NCI-H2227 treated with DMSO at 0.1 percent for 48 hours (cell line): ENCODE measurements at regions not wholly inside any gene's neighbourhood (a gene's known extent, or its start where the extent isn't known, plus 50 kb on each side); places are given as distances from the start of the nearest gene placed in this dataset.
"Not testable (repeated sequence)": the region's sequence is repeated elsewhere in the genome, so short reads cannot be mapped to it uniquely, and the experiment has no call there.

ENCODE experiments used
- DNase-seq: peaks from one replicate; lab custom pipeline; 2025; lab: John Stamatoyannopoulos, UW

DNA sequence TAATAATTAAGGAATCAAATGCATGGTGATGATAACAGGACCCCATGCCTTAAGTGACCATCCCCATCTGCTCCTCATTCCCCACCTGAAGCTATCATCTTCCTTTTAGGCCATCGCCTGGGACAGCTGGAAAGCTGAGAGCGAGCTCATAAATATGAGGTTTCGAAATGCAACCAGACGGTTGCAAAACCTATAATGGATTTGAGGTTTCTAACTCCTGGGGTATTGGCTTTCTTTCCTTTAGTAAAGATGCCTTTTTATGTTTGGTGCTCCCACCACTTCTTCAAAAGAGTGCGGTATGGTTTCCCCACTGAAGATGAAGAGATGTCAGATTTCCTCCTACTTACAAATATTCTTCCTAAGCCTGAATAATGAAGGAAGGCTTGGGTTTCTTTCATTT is 1589.5 kb upstream of the PIK3C3 start:
- DNase-seq, result no peak

DNA sequence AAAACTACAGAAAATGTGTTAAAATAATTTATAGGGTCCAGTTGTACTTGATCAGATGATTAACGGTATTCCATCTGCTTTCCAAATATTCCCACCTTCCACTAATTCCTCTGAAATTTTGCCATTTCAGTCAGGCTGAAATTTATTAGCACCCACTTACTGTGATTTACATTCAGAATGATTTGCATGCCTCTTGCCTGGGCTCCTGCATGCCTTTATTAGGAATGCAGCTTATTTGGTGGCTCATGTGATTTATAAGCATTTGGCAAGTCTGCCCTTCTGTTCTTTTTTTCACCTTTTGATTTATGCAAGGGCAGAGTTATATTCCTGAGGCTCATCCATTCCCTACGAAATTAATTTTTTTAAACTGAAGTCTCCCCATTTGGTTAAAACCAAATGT is 1594.5 kb upstream of the PIK3C3 start:
- no peak for DNase-seq

DNA sequence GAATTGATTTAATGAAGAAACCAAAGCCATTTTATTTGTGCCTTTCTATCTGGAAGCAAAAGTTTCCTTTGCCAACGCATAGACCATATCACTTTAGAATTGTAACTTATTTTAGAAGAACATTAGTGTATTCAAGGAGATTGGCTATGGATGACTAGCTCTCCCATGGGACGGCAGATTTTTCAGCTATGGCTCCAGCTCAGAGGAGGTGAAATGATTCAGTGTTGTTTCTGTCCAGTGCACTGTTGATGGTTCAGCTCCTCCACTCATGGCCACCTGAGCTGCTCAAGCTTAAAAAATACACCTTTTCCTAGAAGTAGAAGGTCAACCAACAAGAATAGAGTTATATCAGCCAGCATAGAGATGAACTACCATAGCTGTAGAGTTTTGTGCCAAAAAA is 1597.5 kb upstream of the PIK3C3 start:
- DNase-seq, result no peak

DNA sequence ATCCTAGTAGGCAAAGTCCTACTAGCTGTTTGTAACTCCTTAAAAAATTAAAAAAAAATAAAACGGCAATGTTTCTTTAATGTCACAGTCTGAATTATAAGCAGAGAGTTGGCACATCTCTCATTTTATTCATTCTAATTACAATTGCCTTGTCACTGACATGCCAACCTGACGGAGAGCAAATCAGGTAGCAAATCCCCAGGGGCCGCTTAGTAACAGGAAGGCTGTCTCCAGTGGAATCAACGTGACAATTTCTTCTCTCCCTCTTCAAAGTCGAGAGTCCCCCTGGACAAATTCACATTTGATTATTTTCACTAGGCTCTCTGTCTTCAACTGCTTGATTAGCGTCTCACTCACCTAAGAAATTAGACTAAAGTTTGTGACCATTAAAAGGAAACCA is 1598.9 kb upstream of the PIK3C3 start:
- no peak for DNase-seq

DNA sequence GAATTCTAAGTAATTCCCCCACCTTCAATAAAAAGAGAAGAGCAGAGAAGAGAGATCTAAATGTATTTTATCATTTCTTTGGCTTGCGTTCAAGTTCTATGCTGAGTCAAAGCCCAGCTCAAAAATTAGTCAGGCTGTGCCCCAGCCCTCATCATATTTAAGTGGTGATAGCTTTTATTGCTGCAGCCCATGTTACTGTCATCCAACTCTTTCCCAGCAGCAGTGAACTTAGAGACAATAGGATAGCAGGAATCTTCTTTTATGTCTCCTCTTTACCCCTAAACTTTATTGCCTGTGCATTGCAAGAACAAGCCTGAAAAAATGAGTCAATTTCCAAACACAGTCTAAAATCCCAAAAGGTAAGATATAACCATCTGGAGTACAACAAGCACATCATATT is 1599.3 kb upstream of the PIK3C3 start:
- DNase-seq, result no peak

DNA sequence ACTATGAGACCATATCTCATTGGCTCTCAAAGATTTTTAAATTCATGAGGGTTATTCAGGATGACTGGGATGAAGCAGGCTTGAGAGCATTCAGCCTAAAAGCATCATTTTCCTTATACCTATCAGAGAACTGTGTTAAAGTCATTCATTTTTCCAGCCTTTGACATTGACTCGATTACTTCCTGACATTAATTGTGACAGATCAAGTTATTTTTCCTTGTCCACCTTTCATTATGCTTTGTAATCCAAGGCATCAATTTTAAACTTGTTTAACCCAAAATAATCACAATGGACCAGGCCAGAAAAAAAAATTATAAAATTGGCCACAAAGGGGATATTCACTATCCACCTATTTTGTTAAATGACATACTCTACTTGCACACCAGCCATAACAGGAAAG is 1606.8 kb upstream of the PIK3C3 start:
- no peak for DNase-seq

DNA sequence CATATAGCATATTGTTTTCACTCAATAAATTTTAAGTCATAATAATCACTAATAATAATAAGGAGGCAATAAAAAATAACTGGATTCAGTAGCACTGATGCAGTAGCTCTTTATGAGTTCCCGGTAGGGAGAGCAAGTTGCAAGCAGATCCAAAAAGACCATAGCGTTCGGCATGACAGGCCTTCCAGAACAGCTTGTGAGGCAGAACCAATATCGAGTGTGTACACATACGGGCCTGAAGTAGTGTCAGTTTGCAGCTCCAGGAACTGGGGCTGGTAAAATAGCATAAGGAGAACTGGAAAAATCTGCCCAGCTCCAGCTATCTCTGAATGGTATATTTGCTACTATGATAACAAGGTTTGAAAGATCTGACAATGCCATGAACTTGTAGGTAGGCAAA is 1607.8 kb upstream of the PIK3C3 start:
- DNase-seq, result no peak

DNA sequence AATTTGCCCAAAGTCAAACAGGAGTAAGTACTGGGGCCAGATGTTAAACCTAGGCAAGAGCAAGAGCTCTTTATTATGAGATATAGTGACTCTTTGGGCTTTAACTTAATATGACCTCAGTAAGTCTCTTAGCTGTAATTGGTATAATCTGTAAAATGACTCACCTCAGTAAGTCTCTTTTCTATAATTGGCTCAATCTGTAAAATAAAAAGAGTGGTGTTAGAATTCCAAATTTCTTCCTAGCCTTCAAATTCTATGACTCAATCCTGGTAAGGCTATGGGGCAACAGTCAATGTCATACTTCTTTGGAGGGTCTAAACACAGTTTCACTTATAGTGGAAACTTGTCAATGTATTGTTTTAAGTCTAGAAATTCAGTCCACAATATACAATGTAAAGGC is 1608.9 kb upstream of the PIK3C3 start:
- DNase-seq, result no peak

DNA sequence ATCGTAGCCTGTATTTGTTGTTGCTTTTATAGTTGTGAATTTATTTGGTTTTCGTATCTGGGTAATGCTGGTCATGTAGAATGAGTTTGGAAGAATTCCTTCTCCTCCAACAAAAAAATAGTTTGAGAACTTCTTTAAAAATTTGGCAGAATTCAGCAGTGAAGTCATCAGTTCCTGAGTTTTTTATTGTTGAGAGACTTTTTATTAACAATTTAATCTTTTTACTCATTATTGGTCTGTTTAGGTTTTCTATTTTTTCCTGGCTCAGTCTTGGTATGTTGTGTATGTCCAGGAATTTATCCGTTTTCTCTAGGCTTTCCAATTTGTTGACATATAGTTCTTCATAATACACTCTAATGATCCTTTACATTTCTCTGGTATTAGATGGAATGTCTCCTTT is 1613.3 kb upstream of the PIK3C3 start:
- no peak for DNase-seq

DNA sequence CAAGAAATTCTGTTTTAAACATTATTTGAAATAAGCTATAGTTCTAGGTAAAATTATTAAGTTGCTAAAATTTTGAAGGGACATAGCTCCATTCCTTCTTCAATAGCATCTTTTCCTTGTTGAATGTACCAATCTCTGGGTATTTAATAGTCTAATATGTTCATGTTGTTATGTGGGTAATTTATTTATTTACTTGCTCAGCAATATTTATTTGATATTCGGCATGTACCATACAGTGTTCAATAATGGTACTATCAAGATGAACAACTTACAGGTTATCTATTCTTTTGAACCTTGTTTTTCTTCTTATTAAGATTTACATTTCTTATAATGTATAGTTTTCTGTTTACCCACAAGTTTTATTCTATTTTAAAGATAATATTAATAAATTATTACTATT is 1616.8 kb upstream of the PIK3C3 start:
- no peak for DNase-seq

DNA sequence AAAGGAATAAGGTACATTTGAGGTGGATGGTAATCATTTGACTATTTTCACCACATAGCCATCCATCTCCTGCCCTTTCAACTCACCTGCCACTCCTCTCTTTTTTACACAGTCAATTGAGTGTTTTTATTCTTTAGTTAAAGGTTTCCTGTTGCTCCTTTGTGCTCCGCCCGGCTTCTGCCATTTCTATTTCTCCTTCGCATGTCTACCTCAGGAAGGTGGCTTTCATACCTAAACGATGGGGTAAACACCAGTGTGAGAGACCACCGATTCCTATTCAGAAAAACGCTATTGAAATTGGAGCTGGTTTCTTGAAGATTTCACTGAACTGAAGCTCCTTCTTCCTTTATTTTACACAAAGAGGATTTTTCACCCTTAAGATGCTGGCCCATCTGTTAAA is 1628.0 kb upstream of the PIK3C3 start:
- no peak for DNase-seq

DNA sequence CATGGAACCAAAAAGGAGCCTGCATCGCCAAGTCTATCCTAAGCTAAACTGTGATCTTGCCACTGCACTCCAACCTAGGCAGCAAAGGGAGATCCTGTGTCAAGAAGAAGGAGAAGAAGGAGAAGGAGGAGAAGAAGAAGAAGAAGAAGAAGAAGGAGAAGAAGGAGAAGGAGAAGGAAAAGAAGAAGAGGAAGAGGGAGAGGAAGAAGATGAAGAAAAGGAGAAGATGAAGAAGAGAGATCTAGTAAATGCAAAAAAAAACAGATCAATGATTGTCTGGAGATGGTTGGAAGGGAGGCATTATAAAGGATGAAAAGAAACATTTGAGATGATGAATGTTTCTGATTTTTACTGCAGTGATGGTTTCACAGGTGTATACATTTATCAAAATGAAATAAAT is 1629.0 kb upstream of the PIK3C3 start:
- DNase-seq, result no peak

DNA sequence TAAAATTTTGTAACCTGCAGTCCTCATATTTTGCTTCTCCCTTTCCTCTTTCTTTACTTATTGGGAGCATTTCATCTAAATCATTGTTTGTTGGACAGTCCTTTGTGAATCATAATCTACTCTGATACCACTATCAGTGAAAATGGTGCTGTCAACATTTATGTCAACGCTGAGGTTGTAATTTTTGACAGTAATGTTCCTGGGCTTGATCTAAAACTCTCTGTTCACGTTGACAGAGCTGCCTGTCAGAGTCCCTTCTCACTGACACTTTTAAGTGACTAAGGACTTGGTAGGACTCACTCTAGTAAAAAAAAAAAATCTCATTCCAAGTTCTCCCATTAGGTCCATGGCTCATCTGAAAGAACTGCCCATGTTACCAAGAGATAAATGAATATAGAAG is 1640.8 kb upstream of the PIK3C3 start:
- DNase-seq, result no peak

DNA sequence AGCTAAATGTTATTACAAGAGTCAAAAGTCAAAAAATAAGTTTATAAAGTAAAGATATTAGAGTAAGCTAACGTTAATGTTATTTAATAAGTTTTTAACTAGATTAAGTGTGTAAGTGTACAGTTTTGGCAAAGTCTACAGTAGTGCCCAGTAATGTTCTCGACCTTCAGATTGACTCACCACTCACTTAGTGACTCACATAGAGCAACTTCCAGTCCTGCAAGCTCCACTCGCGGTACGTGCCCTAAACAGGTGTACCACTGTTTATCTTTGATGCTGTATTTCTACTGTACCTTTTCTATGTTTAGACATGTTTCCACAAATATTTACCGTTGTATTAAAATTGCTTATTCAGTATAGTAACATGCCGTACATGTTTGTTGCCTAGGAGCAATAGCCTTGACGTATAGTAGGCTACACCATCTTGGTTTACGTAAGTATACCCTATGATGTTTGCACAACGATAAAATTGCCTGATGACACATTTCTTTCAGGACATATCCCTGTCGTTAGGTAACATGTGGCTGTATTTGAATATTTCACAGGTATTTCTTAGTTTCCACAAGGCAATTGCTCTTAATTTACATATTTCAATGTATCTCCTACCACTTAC is 1641.9 kb upstream of the PIK3C3 start:
- DNase-seq, result no peak

DNA sequence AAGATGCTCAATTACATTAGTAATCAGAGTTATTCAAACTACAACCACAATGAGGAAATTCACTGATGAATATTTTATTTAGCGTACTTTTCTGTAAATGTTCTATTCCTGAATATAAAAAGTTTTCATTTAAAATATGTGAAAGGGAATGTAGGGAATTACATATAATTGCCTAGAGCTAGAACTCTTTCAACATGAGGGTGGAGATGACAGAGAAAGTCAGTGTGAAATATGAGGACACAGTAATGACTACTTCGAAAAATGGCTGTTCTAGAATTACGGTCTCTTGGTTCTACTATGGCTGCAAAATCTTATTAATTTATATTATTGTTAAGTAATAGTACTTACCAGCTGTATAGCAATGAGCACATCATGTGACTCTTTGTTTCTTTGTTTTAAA is 1647.4 kb upstream of the PIK3C3 start:
- no peak for DNase-seq

DNA sequence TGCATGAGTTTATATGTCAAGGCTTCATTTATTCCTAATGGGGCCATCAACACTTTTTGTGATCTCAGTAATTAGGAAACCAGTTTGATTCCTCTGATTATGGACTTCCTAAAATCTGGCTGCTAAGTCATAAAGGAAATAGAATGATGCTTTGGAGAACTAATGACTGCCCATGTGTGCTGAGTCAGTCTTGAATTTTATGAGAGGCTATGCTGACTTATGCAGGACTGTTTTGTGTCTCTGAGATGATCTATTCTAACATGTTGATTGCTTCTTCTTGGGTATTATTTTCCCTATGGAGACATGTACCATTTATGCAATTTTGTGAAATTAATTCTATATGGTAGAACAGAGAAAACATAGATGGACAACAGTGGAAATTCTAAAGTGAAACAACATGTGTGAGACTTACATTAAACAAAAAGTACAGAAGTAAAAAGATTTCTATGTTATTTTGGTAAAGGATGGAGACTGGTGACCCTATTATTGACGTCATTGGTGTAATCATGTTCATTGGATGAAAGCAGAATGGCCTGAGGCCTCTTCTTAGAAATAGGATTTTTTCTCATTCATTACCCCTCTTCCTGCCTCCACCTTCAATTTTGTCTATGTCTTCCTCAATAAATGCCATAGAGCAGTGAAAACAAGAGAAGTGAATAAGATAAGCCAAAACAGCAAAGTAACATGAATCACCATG is 1658.2 kb upstream of the PIK3C3 start:
- DNase-seq, result no peak

DNA sequence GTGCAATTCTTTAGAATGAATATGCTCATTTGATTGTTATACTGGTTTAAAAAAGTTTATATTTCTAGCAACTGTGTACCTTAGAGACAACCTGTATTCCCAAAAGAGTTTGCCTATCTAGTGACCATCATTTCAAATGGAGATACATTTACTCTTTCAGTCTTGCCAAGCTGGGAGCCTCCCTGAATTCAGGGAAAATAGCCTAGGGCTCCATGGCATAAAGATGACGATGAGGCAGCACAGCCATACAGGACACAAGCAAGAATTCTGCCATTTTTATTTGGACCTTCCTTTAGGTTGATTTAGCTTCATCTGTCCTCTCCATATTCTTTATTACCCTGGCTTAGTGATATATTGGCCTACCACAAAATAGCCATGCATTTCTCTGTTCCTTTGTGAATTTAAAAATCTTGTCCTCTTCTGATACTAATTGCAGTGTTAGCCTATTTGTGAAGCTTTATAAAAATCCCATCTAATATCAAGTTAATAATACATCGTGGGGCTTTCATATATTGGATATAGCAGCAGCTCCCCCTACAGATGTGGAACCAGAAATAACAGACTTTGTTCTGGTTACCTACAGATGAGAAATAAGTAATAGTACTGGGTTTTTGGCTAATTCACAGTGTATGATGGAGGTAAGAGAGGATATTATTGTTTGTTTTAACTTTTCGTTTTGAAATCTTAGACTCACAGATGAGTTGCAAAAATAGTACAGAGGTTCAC is 1661.9 kb upstream of the PIK3C3 start:
- peak; percentile 19 for DNase-seq

DNA sequence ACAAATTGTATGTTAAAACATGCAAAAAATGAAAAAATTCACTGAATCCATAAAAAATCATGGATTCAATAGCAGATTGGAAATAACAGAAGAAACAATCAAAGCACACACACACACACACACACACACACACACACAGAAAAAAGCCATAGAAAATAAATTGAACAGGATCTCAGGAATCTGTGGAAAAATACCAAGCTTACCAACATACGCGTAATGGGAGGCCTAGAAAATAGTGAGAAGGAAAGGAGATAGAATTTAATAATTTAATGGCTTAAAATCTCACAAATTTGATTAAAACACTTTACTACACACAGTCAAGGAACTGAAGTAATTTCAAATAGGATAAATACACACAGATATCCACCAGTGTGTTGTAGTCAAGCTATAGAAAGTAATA is 1671.5 kb upstream of the PIK3C3 start:
- DNase-seq, result no peak

DNA sequence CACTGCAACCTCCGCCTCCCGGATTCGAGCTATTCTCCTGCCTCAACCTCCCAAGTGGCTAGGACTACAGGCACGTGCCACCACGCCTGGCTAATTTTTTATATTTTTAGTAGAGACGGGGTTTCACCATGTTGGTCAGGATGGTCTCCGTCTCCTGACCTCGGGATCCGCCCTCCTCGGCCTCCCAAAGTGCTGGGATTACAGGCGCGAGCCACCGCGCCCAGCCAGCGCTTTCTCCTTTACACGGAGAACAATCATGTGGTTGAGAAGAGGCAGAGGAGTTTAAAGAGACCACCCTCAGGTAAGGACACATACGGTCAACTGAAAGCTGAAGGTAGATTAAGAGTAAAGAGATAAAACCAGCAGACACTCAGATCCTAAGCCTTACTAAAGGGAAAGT is 1673.7 kb upstream of the PIK3C3 start:
- DNase-seq, result not testable (repeated sequence)

DNA sequence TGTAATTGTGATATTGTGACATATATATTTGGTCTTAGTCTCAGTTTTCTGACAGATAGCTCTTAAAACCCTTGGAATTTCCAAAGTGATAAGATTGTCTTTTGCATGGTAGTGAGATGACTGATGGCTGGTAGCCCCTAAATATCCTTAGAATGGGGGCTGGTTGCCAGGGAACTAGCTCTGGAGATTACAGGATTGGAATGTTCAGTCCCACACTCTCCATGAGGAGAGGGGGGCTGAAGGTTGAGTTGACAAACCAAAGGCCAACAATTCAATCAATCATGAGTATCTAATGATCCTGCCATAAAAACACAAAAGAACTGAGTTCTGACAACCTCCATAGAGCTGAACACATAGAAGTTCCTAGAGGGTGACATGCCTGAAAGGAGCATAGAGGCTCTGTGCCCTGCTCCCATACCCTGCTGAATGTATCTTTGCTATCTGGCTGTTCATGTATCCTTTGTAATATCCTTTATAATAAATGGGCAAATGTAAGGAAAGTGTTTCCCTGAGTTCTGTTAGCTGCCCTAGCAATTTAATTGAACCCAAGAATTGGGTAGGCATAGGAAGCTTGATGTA is 1680.3 kb upstream of the PIK3C3 start:
- DNase-seq, result no peak

DNA sequence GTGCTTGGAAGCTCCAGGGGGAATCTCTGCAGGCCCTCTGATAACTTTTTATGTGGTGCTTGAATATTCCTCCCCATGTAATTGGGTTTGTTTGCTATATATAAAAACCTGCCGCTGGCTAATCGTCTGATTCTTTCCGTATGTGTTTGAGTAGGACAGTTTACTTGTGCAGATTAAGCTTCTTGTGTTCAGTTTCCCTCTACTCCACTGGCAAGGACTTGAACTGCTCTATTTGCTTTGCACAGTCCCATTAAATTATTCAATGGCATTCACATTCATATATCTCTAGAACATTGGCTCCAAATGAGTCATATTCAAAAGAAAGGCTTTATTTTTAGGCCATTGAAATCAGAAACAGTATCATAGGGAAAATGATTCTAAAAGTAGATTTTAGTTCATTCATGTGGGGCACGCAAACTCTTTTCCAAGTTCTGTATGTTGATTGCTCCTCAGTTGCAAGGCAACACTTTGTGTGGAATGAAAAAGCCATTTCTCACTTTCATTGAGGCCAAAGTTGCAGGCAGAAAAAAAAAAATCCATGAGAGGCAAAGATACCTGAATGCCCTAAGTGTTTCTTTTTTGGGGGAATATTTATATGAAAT is 1682.3 kb upstream of the PIK3C3 start:
- DNase-seq, result no peak

DNA sequence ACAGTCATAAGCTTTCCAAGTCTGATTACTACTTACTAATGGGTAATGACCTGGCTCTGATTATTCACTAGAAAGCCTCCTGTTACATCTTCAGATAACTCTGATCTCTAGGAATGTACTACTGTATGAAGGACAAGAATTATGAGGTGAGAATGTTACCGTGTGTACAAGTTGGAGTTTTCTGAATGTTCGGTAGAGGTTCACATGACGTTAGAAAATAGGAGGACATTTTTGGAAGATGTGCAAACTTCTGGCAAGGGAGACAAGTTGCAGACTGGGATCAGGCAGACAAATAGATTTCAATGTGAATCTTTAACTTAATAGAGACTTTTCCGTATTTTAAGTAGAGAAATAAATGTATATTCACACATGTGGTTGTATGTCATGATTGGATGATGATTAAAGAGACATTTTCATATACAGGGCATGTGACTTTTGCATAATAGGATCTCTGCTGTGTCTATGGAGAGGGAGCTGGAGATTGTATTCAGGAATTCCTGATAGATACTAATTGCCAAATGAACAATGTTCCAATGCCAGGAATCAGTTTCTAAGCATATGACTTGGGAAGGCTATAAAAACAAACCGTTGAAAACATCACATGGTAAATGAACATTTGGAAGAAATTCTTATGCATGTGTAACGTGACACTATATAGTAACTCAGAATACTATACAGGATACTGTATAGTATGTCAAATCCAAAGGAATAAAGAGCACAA is 1695.8 kb upstream of the PIK3C3 start:
- no peak for DNase-seq
